ENCODE measurements at regions not wholly inside any gene's neighbourhood (a gene's known extent, or its start where the extent isn't known, plus 50 kb on each side); places are given as distances from the start of the nearest gene placed in this dataset.
"Not testable (repeated sequence)": the region's sequence is repeated elsewhere in the genome, so short reads cannot be mapped to it uniquely, and the experiment has no call there.

- DNase-seq (ENCODE audit: low read depth, low spot score), result no peak
These were observed 143.0 kb upstream of the NRP1 start for GRCh38 chr10:33477291-33478088.

GRCh38 chr10:33476757-33477273 lies 142.3 kb upstream of the NRP1 start:
- DNase-seq (ENCODE audit: low read depth, low spot score), result no peak

GRCh38 chr10:33473688-33474087 lies 139.2 kb upstream of the NRP1 start:
- no peak for DNase-seq (ENCODE audit: low read depth, low spot score)

- not testable (repeated sequence) for DNase-seq (ENCODE audit: low read depth, low spot score)
These were observed 133.5 kb upstream of the NRP1 start for GRCh38 chr10:33468006-33468405.

GRCh38 chr10:33465747-33466146 lies 131.3 kb upstream of the NRP1 start:
- DNase-seq (ENCODE audit: low read depth, low spot score), result no peak

GRCh38 chr10:33463011-33463410 lies 128.5 kb upstream of the NRP1 start:
- DNase-seq (ENCODE audit: low read depth, low spot score), result no peak

- no peak for DNase-seq (ENCODE audit: low read depth, low spot score)
These were observed 126.8 kb upstream of the NRP1 start for GRCh38 chr10:33461295-33461640.

GRCh38 chr10:33460505-33461294 lies 126.2 kb upstream of the NRP1 start:
- DNase-seq (ENCODE audit: low read depth, low spot score), result peak; percentile 31

GRCh38 chr10:33459602-33460001 lies 125.1 kb upstream of the NRP1 start:
- DNase-seq (ENCODE audit: low read depth, low spot score), result no peak

- DNase-seq (ENCODE audit: low read depth, low spot score), result no peak
These were observed 120.6 kb upstream of the NRP1 start for GRCh38 chr10:33455029-33455428.

- DNase-seq (ENCODE audit: low read depth, low spot score), result no peak
These were observed 120.1 kb upstream of the NRP1 start for GRCh38 chr10:33454554-33454953.

GRCh38 chr10:33453081-33454025 lies 118.9 kb upstream of the NRP1 start:
- DNase-seq (ENCODE audit: low read depth, low spot score), result no peak

- DNase-seq (ENCODE audit: low read depth, low spot score), result no peak
These were observed 114.1 kb upstream of the NRP1 start for GRCh38 chr10:33448421-33449140.

GRCh38 chr10:33441561-33441960 lies 107.1 kb upstream of the NRP1 start:
- DNase-seq (ENCODE audit: low read depth, low spot score), result peak; percentile 35

GRCh38 chr10:33434933-33435332 lies 100.5 kb upstream of the NRP1 start:
- no peak for DNase-seq (ENCODE audit: low read depth, low spot score)

- DNase-seq (ENCODE audit: low read depth, low spot score), result peak; percentile 23
These were observed 94.2 kb upstream of the NRP1 start for GRCh38 chr10:33428682-33429081.

- no peak for DNase-seq (ENCODE audit: low read depth, low spot score)
These were observed 88.7 kb upstream of the NRP1 start for GRCh38 chr10:33423154-33423529.

GRCh38 chr10:33422471-33423153 lies 88.1 kb upstream of the NRP1 start:
- DNase-seq (ENCODE audit: low read depth, low spot score), result no peak

- peak; percentile 10 for DNase-seq (ENCODE audit: low read depth, low spot score)
These were observed 87.5 kb upstream of the NRP1 start for GRCh38 chr10:33421789-33422462.

GRCh38 chr10:33419311-33419710 lies 84.8 kb upstream of the NRP1 start:
- no peak for DNase-seq (ENCODE audit: low read depth, low spot score)

Measured in ELF-1 (cell line).